NOMO-1 treated with DMSO at 0.1 percent for 48 hours (cell line): ENCODE measurements at regions not wholly inside any gene's neighbourhood (a gene's known extent, or its start where the extent isn't known, plus 50 kb on each side); places are given as distances from the start of the nearest gene placed in this dataset.
A peak's percentile ranks its signal among the peaks of the same experiment; 100 is the strongest.
"Not testable (repeated sequence)": the region's sequence is repeated elsewhere in the genome, so short reads cannot be mapped to it uniquely, and the experiment has no call there.

Experiments used
- DNase-seq: peaks from one replicate; lab custom pipeline; 2025; ENCODE audit not compliant: unreplicated experiment; lab: John Stamatoyannopoulos, UW

GRCh38 chr6:150681578-150682395 is 82.1 kb downstream of the PLEKHG1 start:
- DNase-seq, result no peak

- no peak for DNase-seq
These were observed 83.6 kb downstream of the PLEKHG1 start for GRCh38 chr6:150683320-150683719.

GRCh38 chr6:150684161-150684560 is 84.5 kb downstream of the PLEKHG1 start:
- no peak for DNase-seq

GRCh38 chr6:150684714-150685459 is 85.2 kb downstream of the PLEKHG1 start:
- no peak for DNase-seq

- DNase-seq, result peak; percentile 32
These were observed 86.2 kb downstream of the PLEKHG1 start for GRCh38 chr6:150685860-150686259.

GRCh38 chr6:150686566-150686965 is 86.9 kb downstream of the PLEKHG1 start:
- DNase-seq, result no peak

GRCh38 chr6:150687508-150687907 is 87.8 kb downstream of the PLEKHG1 start:
- DNase-seq, result no peak

GRCh38 chr6:150689900-150690590 is 90.4 kb downstream of the PLEKHG1 start:
- no peak for DNase-seq

GRCh38 chr6:150690681-150691080 is 91.0 kb downstream of the PLEKHG1 start:
- DNase-seq, result no peak

- peak; percentile 86 for DNase-seq
These were observed 91.8 kb downstream of the PLEKHG1 start for GRCh38 chr6:150691463-150691862.

GRCh38 chr6:150692604-150693003 is 92.9 kb downstream of the PLEKHG1 start:
- no peak for DNase-seq

GRCh38 chr6:150694889-150695288 is 95.2 kb downstream of the PLEKHG1 start:
- no peak for DNase-seq

GRCh38 chr6:150695652-150696051 is 96.0 kb downstream of the PLEKHG1 start:
- no peak for DNase-seq

- no peak for DNase-seq
These were observed 96.5 kb downstream of the PLEKHG1 start for GRCh38 chr6:150696190-150696589.

GRCh38 chr6:150696918-150697317 is 97.2 kb downstream of the PLEKHG1 start:
- DNase-seq, result not testable (repeated sequence)

- no peak for DNase-seq
These were observed 97.8 kb downstream of the PLEKHG1 start for GRCh38 chr6:150697515-150697914.

- peak; percentile 36 for DNase-seq
These were observed 98.7 kb downstream of the PLEKHG1 start for GRCh38 chr6:150698391-150698790.

GRCh38 chr6:150702675-150703074 is 103.0 kb downstream of the PLEKHG1 start:
- peak; percentile 71 for DNase-seq

GRCh38 chr6:150704447-150705192 is 104.9 kb downstream of the PLEKHG1 start:
- DNase-seq, result no peak

- DNase-seq, result no peak
These were observed 105.7 kb downstream of the PLEKHG1 start for GRCh38 chr6:150705392-150705791.

GRCh38 chr6:150710236-150710635 is 110.6 kb downstream of the PLEKHG1 start:
- no peak for DNase-seq
